ENCODE measurements at regions not wholly inside any gene's neighbourhood (a gene's known extent, or its start where the extent isn't known, plus 50 kb on each side); places are given as distances from the start of the nearest gene placed in this dataset.

DNA sequence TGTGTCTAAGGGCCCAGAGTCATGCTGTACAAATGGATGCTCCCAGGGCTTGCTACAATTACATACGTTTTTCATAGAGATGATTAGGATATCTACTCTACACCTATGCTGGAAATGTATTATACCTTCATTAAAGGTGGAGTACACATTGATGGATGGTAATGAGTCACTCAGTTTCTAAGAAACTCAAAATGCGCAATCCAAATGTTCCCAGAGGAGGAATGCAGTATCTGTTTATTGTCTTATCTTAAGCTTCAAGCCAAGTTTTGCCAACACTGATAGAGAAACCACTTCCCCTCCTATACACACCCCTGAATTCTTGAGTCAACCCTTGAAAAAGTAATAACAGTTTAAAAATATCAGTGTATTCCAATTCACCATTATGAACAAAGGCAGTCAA is 266.6 kb upstream of the FAR2 start:
- ChIA-PET POLR2A (ENCODE audit: unreplicated experiment) (interaction anchor here (0.7 kb wide), 2 partner anchors 53 to 909 kb away, joined by 8 to 29 read pairs; no protein-coding TSS in a partner anchor), CTCF (no interaction called here)
- no peaks in the 10 kb centered on the region for H3K27me3 ChIP-seq (ENCODE audit: low read length)
- H3K9me2 ChIP-seq (replicated peaks; ENCODE audit: low read length): no peaks in the 10 kb centered on the region
- H4K20me1 ChIP-seq (ENCODE audit: low read length): no peaks in the 10 kb centered on the region
- H3K4me2 ChIP-seq (ENCODE audit: low read length): no peak overlapping the region
- intact Hi-C loops (cut with micrococcal nuclease): no loop called here
- H3F3A ChIP-seq (ENCODE audit: low read length, unreplicated experiment): no peaks in the 10 kb centered on the region
- H3K79me2 ChIP-seq (ENCODE audit: low read length): no peaks in the 10 kb centered on the region
- 0 out of 2 replicates have a peak, but pooled peaks cover 3% of the 10 kb centered on the region for H3K4me1 ChIP-seq (ENCODE audit: insufficient read depth, low read length)
- no peak overlapping the region for H3K4me3 ChIP-seq (ENCODE audit: low read length)
- no peaks in the 10 kb centered on the region for H3K36me3 ChIP-seq (ENCODE audit: low read depth, low read length)
- ATAC-seq: peak; percentile 18; the same call in 1 of the 2 replicates
- TF ChIP-seq, protein P1, sequence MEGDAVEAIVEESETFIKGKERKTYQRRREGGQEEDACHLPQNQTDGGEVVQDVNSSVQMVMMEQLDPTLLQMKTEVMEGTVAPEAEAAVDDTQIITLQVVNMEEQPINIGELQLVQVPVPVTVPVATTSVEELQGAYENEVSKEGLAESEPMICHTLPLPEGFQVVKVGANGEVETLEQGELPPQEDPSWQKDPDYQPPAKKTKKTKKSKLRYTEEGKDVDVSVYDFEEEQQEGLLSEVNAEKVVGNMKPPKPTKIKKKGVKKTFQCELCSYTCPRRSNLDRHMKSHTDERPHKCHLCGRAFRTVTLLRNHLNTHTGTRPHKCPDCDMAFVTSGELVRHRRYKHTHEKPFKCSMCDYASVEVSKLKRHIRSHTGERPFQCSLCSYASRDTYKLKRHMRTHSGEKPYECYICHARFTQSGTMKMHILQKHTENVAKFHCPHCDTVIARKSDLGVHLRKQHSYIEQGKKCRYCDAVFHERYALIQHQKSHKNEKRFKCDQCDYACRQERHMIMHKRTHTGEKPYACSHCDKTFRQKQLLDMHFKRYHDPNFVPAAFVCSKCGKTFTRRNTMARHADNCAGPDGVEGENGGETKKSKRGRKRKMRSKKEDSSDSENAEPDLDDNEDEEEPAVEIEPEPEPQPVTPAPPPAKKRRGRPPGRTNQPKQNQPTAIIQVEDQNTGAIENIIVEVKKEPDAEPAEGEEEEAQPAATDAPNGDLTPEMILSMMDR (conservative IDR thresholded peaks at IDR 0.05; ENCODE audit: low read depth, low read length): no peak
- TF ChIP-seq EZH2 (IDR thresholded peaks at IDR 0.05; ENCODE audit: low read length, unreplicated experiment) (no peak), EZH2phosphoT487 (IDR thresholded peaks at IDR 0.05; ENCODE audit: borderline replicate concordance, low read length) (no peak)
- H3K9me3 ChIP-seq (ENCODE audit: low read length): no peaks in the 10 kb centered on the region
- H3K27ac ChIP-seq (ENCODE audit: low read length): no peak overlapping the region
- no peak overlapping the region for H3K9ac ChIP-seq (ENCODE audit: low read length)
- peak; percentile 54 for DNase-seq
- no peak overlapping the region for H2AFZ ChIP-seq (ENCODE audit: low read length)
- no TSS peak for BruUV-seq (replicated peaks)

DNA sequence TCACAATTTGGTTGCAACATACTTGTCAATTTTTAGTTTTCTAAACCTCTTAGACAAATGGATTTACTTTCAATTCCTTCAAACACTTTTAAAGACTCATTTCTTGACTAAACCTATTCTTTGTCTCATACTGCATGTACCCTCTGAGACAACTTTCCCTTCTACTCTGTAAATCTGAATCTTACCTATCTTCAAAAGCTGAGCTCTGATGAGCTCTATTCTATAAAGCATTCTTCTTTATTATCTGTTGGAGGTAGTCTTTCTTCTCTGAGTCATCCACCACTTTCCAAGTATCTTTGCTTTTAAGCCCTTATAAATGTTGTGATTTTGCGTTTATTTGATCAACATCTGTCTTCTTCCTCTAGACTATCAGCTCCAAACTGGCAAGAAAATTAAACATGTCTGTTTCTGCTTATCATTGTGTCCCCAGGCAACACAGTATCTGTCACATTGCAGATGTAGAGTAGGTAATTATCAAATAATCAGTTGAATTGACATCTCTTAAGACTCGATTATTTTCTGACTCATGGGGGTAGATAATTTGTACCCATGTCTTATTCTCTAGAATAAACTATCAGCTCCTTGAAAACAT is 265.6 kb upstream of the FAR2 start:
- no peak for TF ChIP-seq EZH2phosphoT487 (IDR thresholded peaks at IDR 0.05; ENCODE audit: borderline replicate concordance, low read length)
- TF ChIP-seq EZH2 (IDR thresholded peaks at IDR 0.05; ENCODE audit: low read length, unreplicated experiment): no peak
- TF ChIP-seq, protein P1 (conservative IDR thresholded peaks at IDR 0.05; ENCODE audit: low read depth, low read length): no peak
- no TSS peak for BruUV-seq (replicated peaks)
- CTCF ChIA-PET: no interaction called here
- Histone ChIP-seq H2AFZ (ENCODE audit: low read length) (no peak overlapping the region), H3K4me3 (ENCODE audit: low read length) (no peak overlapping the region), H3K4me2 (ENCODE audit: low read length) (no peak overlapping the region), H3K9ac (ENCODE audit: low read length) (no peak overlapping the region), H3K9me2 (replicated peaks; ENCODE audit: low read length) (no peaks in the 10 kb centered on the region), H4K20me1 (ENCODE audit: low read length) (no peaks in the 10 kb centered on the region), H3K27me3 (ENCODE audit: low read length) (no peaks in the 10 kb centered on the region), H3K36me3 (ENCODE audit: low read depth, low read length) (no peaks in the 10 kb centered on the region), H3K4me1 (ENCODE audit: insufficient read depth, low read length) (no peaks in the 10 kb centered on the region), H3K9me3 (ENCODE audit: low read length) (no peaks in the 10 kb centered on the region), H3K79me2 (ENCODE audit: low read length) (no peaks in the 10 kb centered on the region), H3F3A (ENCODE audit: low read length, unreplicated experiment) (no peaks in the 10 kb centered on the region), H3K27ac (ENCODE audit: low read length) (no peak overlapping the region)
- DNase-seq: no peak
- intact Hi-C loops (cut with micrococcal nuclease): no loop called here
- POLR2A ChIA-PET (ENCODE audit: unreplicated experiment): no interaction called here
- ATAC-seq: peak; percentile 26; the same call in 1 of the 2 replicates

DNA sequence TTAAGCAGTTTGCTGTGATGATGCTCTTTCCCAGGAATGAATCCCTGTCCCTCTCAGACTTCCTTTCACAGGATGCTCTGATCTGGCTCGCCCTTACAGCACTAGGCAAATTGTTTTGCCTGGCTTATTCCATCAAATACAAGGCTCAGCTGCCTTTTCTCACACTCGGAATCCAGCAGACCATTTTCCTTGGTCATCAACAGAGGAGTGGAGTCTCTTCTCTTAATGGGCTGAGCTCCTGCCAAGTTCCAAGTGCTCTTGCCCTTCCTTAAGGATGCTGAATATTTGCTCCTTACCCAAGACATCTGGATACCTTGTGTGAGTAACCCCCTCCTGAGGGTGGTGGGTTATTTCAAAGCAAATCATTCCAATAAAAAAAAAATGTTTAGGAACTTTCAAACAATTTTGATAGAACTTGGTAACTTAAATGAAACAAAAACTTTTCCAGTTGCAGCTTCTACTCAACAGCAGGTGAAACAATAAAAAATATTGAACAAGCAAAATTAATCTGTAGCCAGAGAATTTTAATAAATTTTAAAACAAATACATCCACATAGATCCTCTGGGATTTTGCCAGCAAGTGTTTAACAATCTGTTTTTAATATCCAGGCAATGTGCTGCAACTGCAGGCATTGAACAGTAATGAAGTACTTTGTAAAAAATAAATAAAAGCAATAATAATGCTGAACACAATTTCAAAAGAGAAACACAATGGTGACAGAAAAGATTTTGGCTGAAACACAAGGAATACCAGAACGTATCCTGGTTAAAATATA is 264.0 kb upstream of the FAR2 start:
- no peak overlapping the region for H3K4me2 ChIP-seq (ENCODE audit: low read length)
- H3K9ac ChIP-seq (ENCODE audit: low read length): no peak overlapping the region
- H3K9me2 ChIP-seq (replicated peaks; ENCODE audit: low read length): no peaks in the 10 kb centered on the region
- no peak overlapping the region for H3K4me3 ChIP-seq (ENCODE audit: low read length)
- no peaks in the 10 kb centered on the region for H3K4me1 ChIP-seq (ENCODE audit: insufficient read depth, low read length)
- H3K36me3 ChIP-seq (ENCODE audit: low read depth, low read length): no peaks in the 10 kb centered on the region
- DNase-seq (no peak), ATAC-seq (peak; percentile 30; the same call in 1 of the 2 replicates)
- H3F3A ChIP-seq (ENCODE audit: low read length, unreplicated experiment): no peaks in the 10 kb centered on the region
- no peak overlapping the region for H3K27ac ChIP-seq (ENCODE audit: low read length)
- CTCF ChIA-PET: no interaction called here
- POLR2A ChIA-PET (ENCODE audit: unreplicated experiment): interaction anchor here (0.6 kb wide), 1 partner anchor 152 kb away, joined by 4 read pairs; no protein-coding TSS in a partner anchor
- no peaks in the 10 kb centered on the region for H4K20me1 ChIP-seq (ENCODE audit: low read length)
- BruUV-seq (replicated peaks): no TSS peak
- intact Hi-C loops (cut with micrococcal nuclease): no loop called here
- no peaks in the 10 kb centered on the region for H3K79me2 ChIP-seq (ENCODE audit: low read length)
- H3K9me3 ChIP-seq (ENCODE audit: low read length): no peaks in the 10 kb centered on the region
- no peak overlapping the region for H2AFZ ChIP-seq (ENCODE audit: low read length)
- TF ChIP-seq EZH2 (IDR thresholded peaks at IDR 0.05; ENCODE audit: low read length, unreplicated experiment): no peak
- no peak for TF ChIP-seq EZH2phosphoT487 (IDR thresholded peaks at IDR 0.05; ENCODE audit: borderline replicate concordance, low read length)
- TF ChIP-seq, protein P1 (conservative IDR thresholded peaks at IDR 0.05; ENCODE audit: low read depth, low read length): no peak
- no peaks in the 10 kb centered on the region for H3K27me3 ChIP-seq (ENCODE audit: low read length)

Measured in PC-3 (cell line).